ENCODE measurements at regions not wholly inside any gene's neighbourhood (a gene's known extent, or its start where the extent isn't known, plus 50 kb on each side); places are given as distances from the start of the nearest gene placed in this dataset.

DNA sequence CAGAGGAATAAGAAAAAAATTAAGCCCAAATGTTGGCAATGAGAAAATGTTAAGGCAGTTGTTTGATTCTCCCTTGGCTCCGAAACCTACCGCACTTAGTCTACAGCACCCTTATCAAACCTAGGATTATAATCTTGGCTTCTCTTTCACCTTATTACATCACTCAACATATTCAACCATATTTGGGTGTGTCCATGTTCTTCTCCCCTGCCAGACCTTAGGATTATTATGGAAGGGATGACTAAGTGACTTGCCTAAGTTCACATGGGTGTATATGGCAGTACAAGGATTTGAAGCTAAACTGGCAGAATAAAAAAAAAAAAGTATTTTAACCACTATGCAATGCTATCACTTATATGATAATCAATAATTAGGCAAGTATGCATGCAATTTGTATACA is 76.4 kb downstream of the PLK2 start:
- H3K4me3 ChIP-seq (ENCODE audit: control insufficient read depth in 1 of 7, extremely low read depth in 1 of 7, insufficient read depth in 4 of 7, low read depth in 2 of 7, low read length in 6 of 7) = no peak overlapping the region
- H3K36me3 ChIP-seq (ENCODE audit: control insufficient read depth in 4 of 4, insufficient read depth in 4 of 4, low read length in 3 of 4) = no peaks in the 10 kb centered on the region
- CTCF ChIA-PET = no interaction called here
- H3K9me3 ChIP-seq (ENCODE audit: control extremely low read depth in 1 of 5, control insufficient read depth in 4 of 5, insufficient read depth in 2 of 5, low read depth in 1 of 5, low read length in 4 of 5) = peaks cover 0 to 25% (median 4%) of the 10 kb centered on the region in 5 experiments
- no CpG with 5 or more reads among the region's 2 CpGs for WGBS (ENCODE audit: insufficient coverage)
- H3K4me1 ChIP-seq (ENCODE audit: control extremely low read depth in 1 of 4, control insufficient read depth in 4 of 4, insufficient read depth in 4 of 4, low read length in 3 of 4) = no peaks in the 10 kb centered on the region
- no peak for DNase-seq
- no peaks in the 10 kb centered on the region for H3K27me3 ChIP-seq (replicated peaks in 2 of 5; ENCODE audit: control insufficient read depth in 4 of 5, insufficient read depth in 5 of 5, low read length in 4 of 5)
- POLR2A ChIA-PET = no interaction called here
- no peak overlapping the region for H3K27ac ChIP-seq (ENCODE audit: insufficient read depth in 1 of 2, low read depth in 1 of 2, low read length in 2 of 2, poor library complexity in 1 of 2, severe bottlenecking in 2 of 2)

GRCh38 chr5:58382131-58382534 is 77.8 kb downstream of the PLK2 start:
- Histone ChIP-seq H3K36me3 (ENCODE audit: control insufficient read depth in 4 of 4, insufficient read depth in 4 of 4, low read length in 3 of 4) (no peaks in the 10 kb centered on the region), H3K27ac (ENCODE audit: insufficient read depth in 1 of 2, low read depth in 1 of 2, low read length in 2 of 2, poor library complexity in 1 of 2, severe bottlenecking in 2 of 2) (no peak overlapping the region), H3K4me3 (ENCODE audit: control insufficient read depth in 1 of 7, extremely low read depth in 1 of 7, insufficient read depth in 4 of 7, low read depth in 2 of 7, low read length in 6 of 7) (no peak overlapping the region), H3K27me3 (replicated peaks in 2 of 5; ENCODE audit: control insufficient read depth in 4 of 5, insufficient read depth in 5 of 5, low read length in 4 of 5) (no peaks in the 10 kb centered on the region), H3K9me3 (ENCODE audit: control extremely low read depth in 1 of 5, control insufficient read depth in 4 of 5, insufficient read depth in 2 of 5, low read depth in 1 of 5, low read length in 4 of 5) (peaks cover 0 to 25% (median 6%) of the 10 kb centered on the region in 5 experiments), H3K4me1 (ENCODE audit: control extremely low read depth in 1 of 4, control insufficient read depth in 4 of 4, insufficient read depth in 4 of 4, low read length in 3 of 4) (no peaks in the 10 kb centered on the region)
- CTCF ChIA-PET = interaction anchor here (1.3 kb wide), 1 partner anchor 9 kb away, joined by 3 read pairs; no protein-coding TSS in a partner anchor
- POLR2A ChIA-PET = no interaction called here
- 95% methylated on average over 4 of the region's 4 CpGs for WGBS (ENCODE audit: insufficient coverage)
- DNase-seq = no peak

DNA sequence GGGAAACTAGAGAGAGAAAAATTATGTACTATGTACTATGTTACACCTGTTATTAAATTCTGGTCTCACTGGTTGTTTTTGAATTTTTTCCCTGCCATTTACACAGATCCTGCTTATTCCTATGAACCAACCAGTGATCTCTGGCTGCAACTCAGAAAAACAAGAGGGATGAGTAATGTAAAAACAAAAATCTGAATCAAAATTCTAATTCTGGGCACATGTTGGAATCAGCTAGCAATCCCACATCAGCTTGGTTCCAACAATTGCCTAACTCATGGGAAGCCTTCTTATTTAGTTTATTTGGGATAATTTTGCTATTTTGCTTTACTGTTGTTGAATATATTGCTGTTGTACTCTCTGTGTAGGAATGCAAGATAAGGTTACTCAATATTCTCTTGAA is 78.3 kb downstream of the PLK2 start:
- H3K36me3 ChIP-seq (ENCODE audit: control insufficient read depth in 4 of 4, insufficient read depth in 4 of 4, low read length in 3 of 4) = no peaks in the 10 kb centered on the region
- no peak for DNase-seq
- no peaks in the 10 kb centered on the region for H3K27me3 ChIP-seq (replicated peaks in 2 of 5; ENCODE audit: control insufficient read depth in 4 of 5, insufficient read depth in 5 of 5, low read length in 4 of 5)
- peaks cover 0 to 25% (median 6%) of the 10 kb centered on the region in 5 experiments for H3K9me3 ChIP-seq (ENCODE audit: control extremely low read depth in 1 of 5, control insufficient read depth in 4 of 5, insufficient read depth in 2 of 5, low read depth in 1 of 5, low read length in 4 of 5)
- H3K27ac ChIP-seq (ENCODE audit: insufficient read depth in 1 of 2, low read depth in 1 of 2, low read length in 2 of 2, poor library complexity in 1 of 2, severe bottlenecking in 2 of 2) = no peak overlapping the region
- CTCF ChIA-PET = interaction anchor here (1.3 kb wide), 1 partner anchor 9 kb away, joined by 3 read pairs; no protein-coding TSS in a partner anchor
- no peaks in the 10 kb centered on the region for H3K4me1 ChIP-seq (ENCODE audit: control extremely low read depth in 1 of 4, control insufficient read depth in 4 of 4, insufficient read depth in 4 of 4, low read length in 3 of 4)
- H3K4me3 ChIP-seq (ENCODE audit: control insufficient read depth in 1 of 7, extremely low read depth in 1 of 7, insufficient read depth in 4 of 7, low read depth in 2 of 7, low read length in 6 of 7) = no peak overlapping the region
- POLR2A ChIA-PET = no interaction called here

DNA sequence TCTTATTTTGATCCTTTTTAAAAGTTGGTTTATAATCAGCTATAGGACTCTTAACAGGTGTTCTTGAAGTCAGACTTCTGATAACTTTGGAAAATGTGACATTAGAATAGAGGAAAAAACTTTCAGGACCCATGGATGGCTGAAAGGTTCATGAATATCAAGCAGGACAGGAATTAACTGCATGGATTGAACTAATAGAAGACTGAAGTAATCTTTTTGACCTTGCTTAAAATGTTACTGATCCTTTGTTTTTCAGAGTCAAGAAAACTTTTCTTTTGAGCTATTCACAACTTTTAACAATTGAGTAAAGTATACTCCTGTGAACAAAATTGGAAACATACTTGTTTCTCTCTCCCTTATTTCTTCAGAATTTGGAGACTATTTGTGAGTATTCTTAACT is 79.2 kb downstream of the PLK2 start:
- H3K27ac ChIP-seq (ENCODE audit: insufficient read depth in 1 of 2, low read depth in 1 of 2, low read length in 2 of 2, poor library complexity in 1 of 2, severe bottlenecking in 2 of 2) = no peak overlapping the region
- H3K9me3 ChIP-seq (ENCODE audit: control extremely low read depth in 1 of 5, control insufficient read depth in 4 of 5, insufficient read depth in 2 of 5, low read depth in 1 of 5, low read length in 4 of 5) = peaks cover 0 to 25% (median 6%) of the 10 kb centered on the region in 5 experiments
- H3K4me3 ChIP-seq (ENCODE audit: control insufficient read depth in 1 of 7, extremely low read depth in 1 of 7, insufficient read depth in 4 of 7, low read depth in 2 of 7, low read length in 6 of 7) = no peak overlapping the region
- CTCF ChIA-PET = interaction anchor here (1.5 kb wide), 1 partner anchor 12 kb away, joined by 6 read pairs; no protein-coding TSS in a partner anchor
- H3K4me1 ChIP-seq (ENCODE audit: control extremely low read depth in 1 of 4, control insufficient read depth in 4 of 4, insufficient read depth in 4 of 4, low read length in 3 of 4) = no peaks in the 10 kb centered on the region
- peak in 2 of 3 donors; percentile 4 to 5 for DNase-seq
- POLR2A ChIA-PET = no interaction called here
- H3K36me3 ChIP-seq (ENCODE audit: control insufficient read depth in 4 of 4, insufficient read depth in 4 of 4, low read length in 3 of 4) = no peaks in the 10 kb centered on the region
- no peaks in the 10 kb centered on the region for H3K27me3 ChIP-seq (replicated peaks in 2 of 5; ENCODE audit: control insufficient read depth in 4 of 5, insufficient read depth in 5 of 5, low read length in 4 of 5)

DNA sequence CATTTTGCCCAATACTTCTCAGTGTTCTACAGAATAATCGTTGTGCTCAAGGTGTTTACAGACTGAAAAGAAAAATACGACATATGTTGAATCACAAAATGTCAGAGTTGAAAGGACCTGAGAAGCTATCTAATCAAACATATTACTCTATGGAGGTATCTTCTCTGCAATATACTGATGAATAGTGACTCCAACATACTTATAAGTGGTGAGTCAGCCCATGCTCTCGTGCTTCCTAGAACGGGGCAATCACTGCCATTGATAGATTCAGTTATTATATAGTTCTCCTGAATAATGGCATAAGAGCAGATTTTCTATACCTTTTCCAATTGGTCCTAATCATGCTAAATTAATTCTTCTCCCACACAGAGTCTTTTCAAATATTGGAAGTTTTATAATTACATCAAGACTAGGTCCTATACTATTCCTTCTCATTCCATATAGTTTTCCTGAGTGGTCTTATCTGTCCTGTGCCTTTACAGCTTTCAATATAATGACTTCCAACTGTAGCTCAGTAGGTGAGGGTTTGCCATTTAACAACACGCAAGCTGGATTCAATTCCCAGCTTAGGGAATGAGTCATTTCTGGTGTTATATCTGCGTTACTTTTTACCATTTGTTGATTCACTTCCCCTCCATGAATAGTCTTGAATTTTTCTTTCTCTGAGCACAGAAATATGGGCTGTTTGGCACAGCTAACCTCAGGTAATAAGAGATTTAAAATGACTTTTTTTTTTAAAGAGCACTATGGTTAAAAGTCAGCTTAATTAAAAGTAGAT is 81.1 kb downstream of the PLK2 start:
- Histone ChIP-seq H3K27ac (ENCODE audit: insufficient read depth in 1 of 2, low read depth in 1 of 2, low read length in 2 of 2, poor library complexity in 1 of 2, severe bottlenecking in 2 of 2) (no peak overlapping the region), H3K4me3 (ENCODE audit: control insufficient read depth in 1 of 7, extremely low read depth in 1 of 7, insufficient read depth in 4 of 7, low read depth in 2 of 7, low read length in 6 of 7) (no peak overlapping the region), H3K4me1 (ENCODE audit: control extremely low read depth in 1 of 4, control insufficient read depth in 4 of 4, insufficient read depth in 4 of 4, low read length in 3 of 4) (no peaks in the 10 kb centered on the region), H3K9me3 (ENCODE audit: control extremely low read depth in 1 of 5, control insufficient read depth in 4 of 5, insufficient read depth in 2 of 5, low read depth in 1 of 5, low read length in 4 of 5) (peaks cover 0 to 25% (median 6%) of the 10 kb centered on the region in 5 experiments), H3K27me3 (replicated peaks in 2 of 5; ENCODE audit: control insufficient read depth in 4 of 5, insufficient read depth in 5 of 5, low read length in 4 of 5) (no peaks in the 10 kb centered on the region), H3K36me3 (ENCODE audit: control insufficient read depth in 4 of 4, insufficient read depth in 4 of 4, low read length in 3 of 4) (no peaks in the 10 kb centered on the region)
- 90% methylated on average over 2 of the region's 6 CpGs for whole genome bisulfite sequencing (ENCODE audit: insufficient coverage)
- POLR2A ChIA-PET = no interaction called here
- CTCF ChIA-PET = interaction anchor here (1.5 kb wide), 1 partner anchor 14 kb away, joined by 6 read pairs; no protein-coding TSS in a partner anchor
- DNase-seq = no peak

DNA sequence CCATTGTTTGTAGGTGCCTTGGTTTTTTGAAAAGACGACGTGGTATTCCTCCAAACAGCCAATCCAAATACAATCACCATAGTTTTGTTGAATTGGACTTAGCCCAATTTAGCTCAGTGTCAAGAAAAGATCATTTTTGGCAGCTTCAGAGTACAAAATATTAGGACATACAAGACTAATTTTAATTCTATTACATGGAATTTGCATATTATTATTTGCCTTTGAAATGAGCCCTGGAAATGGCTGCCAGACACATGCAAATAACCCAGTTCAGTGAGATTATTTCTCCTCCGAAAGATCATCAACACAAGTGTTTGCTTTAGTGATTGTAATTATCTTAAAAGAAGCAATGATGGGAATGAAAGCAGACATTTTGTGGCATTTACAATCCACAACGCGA is 89.3 kb downstream of the PLK2 start:
- ChIA-PET CTCF (no interaction called here), POLR2A (no interaction called here)
- no peaks in the 10 kb centered on the region for H3K36me3 ChIP-seq (ENCODE audit: control insufficient read depth in 4 of 4, insufficient read depth in 4 of 4, low read length in 3 of 4)
- H3K9me3 ChIP-seq (ENCODE audit: control extremely low read depth in 1 of 5, control insufficient read depth in 4 of 5, insufficient read depth in 2 of 5, low read depth in 1 of 5, low read length in 4 of 5) = no peaks in the 10 kb centered on the region
- DNase-seq = no peak
- H3K27me3 ChIP-seq (replicated peaks in 2 of 5; ENCODE audit: control insufficient read depth in 4 of 5, insufficient read depth in 5 of 5, low read length in 4 of 5) = no peaks in the 10 kb centered on the region
- H3K27ac ChIP-seq (ENCODE audit: insufficient read depth in 1 of 2, low read depth in 1 of 2, low read length in 2 of 2, poor library complexity in 1 of 2, severe bottlenecking in 2 of 2) = no peak overlapping the region
- no peaks in the 10 kb centered on the region for H3K4me1 ChIP-seq (ENCODE audit: control extremely low read depth in 1 of 4, control insufficient read depth in 4 of 4, insufficient read depth in 4 of 4, low read length in 3 of 4)
- 100% methylated on average over 1 of the region's 5 CpGs for WGBS (ENCODE audit: insufficient coverage)
- H3K4me3 ChIP-seq (ENCODE audit: control insufficient read depth in 1 of 7, extremely low read depth in 1 of 7, insufficient read depth in 4 of 7, low read depth in 2 of 7, low read length in 6 of 7) = no peak overlapping the region

GRCh38 chr5:58369513-58370190 is 90.2 kb downstream of the PLK2 start:
- H3K27ac ChIP-seq (ENCODE audit: insufficient read depth in 1 of 2, low read depth in 1 of 2, low read length in 2 of 2, poor library complexity in 1 of 2, severe bottlenecking in 2 of 2) = no peak overlapping the region
- DNase-seq = no peak
- no peak overlapping the region for H3K4me3 ChIP-seq (ENCODE audit: control insufficient read depth in 1 of 7, extremely low read depth in 1 of 7, insufficient read depth in 4 of 7, low read depth in 2 of 7, low read length in 6 of 7)
- H3K27me3 ChIP-seq (replicated peaks in 2 of 5; ENCODE audit: control insufficient read depth in 4 of 5, insufficient read depth in 5 of 5, low read length in 4 of 5) = no peaks in the 10 kb centered on the region
- H3K4me1 ChIP-seq (ENCODE audit: control extremely low read depth in 1 of 4, control insufficient read depth in 4 of 4, insufficient read depth in 4 of 4, low read length in 3 of 4) = no peaks in the 10 kb centered on the region
- H3K9me3 ChIP-seq (ENCODE audit: control extremely low read depth in 1 of 5, control insufficient read depth in 4 of 5, insufficient read depth in 2 of 5, low read depth in 1 of 5, low read length in 4 of 5) = no peaks in the 10 kb centered on the region
- ChIA-PET POLR2A (no interaction called here), CTCF (no interaction called here)
- 100% methylated on average over 4 of the region's 5 CpGs for WGBS (ENCODE audit: insufficient coverage)
- H3K36me3 ChIP-seq (ENCODE audit: control insufficient read depth in 4 of 4, insufficient read depth in 4 of 4, low read length in 3 of 4) = no peaks in the 10 kb centered on the region

Measured in common myeloid progenitor, CD34-positive (primary cell).